ENCODE measurements at regions not wholly inside any gene's neighbourhood (a gene's known extent, or its start where the extent isn't known, plus 50 kb on each side); places are given as distances from the start of the nearest gene placed in this dataset.

DNA sequence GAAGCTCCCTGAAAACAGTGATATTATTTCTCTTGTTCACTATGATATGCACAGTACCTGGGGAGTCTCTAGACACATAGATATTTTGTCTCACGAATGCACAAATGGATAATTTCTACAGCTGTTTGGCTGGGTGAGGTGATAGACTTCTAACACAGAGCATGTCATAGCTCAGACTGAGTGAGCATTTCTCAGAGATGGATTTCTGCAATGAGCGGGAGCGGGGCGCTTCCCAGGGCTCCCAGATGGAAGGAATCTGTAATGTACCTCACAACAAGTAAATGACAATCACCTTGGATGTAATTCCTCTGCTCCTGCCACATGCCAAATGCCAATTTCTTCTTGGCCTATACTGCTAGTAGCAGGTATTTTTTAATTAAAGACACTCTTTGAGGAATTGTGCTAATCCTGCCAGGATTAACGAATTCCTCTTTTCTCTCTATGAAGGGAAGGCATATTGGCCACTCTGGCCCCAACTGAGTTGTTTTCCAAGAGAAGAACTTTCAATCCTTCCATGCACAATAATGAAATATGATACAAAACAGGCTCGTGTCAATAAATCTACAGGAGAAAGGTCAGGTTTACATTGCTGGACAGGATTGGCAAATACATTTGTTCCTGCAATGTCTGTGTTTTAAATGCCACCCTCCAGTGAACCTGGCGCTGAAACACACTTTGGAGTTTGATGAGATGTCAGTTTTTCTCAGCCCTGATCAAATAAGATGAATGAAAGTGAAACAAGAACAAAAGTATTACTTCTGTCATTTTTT is 185.3 kb downstream of the CBLN1 start:
- Histone ChIP-seq H3K27ac (no peak overlapping the region), H3K9me2 (replicated peaks; ENCODE audit: insufficient read depth) (no peaks in the 10 kb centered on the region), H4K20me1 (ENCODE audit: insufficient read depth, poor library complexity, severe bottlenecking) (no peaks in the 10 kb centered on the region), H3K79me2 (no peaks in the 10 kb centered on the region), H3K36me3 (replicated peaks; ENCODE audit: insufficient read depth, low read depth) (no peaks in the 10 kb centered on the region), H3K4me2 (no peak overlapping the region), H3K9me3 (ENCODE audit: low read depth) (no peaks in the 10 kb centered on the region), H3K27me3 (peaks cover 5% of the 10 kb centered on the region), H2AFZ (no peak overlapping the region), H3K4me1 (ENCODE audit: insufficient read depth) (no peaks in the 10 kb centered on the region), H3K4me3 (no peak overlapping the region)
- WGBS (ENCODE audit: low lambda C conversion rate, missing lambda C conversion rate) = 72% methylated on average over 7 of the region's 7 CpGs
- no peak for DNase-seq (ENCODE audit: low spot score)
- TF ChIP-seq EZH2phosphoT487 (IDR thresholded peaks at IDR 0.05; ENCODE audit: low read depth, severe bottlenecking, unreplicated experiment) = no peak
- TF ChIP-seq, protein P1, sequence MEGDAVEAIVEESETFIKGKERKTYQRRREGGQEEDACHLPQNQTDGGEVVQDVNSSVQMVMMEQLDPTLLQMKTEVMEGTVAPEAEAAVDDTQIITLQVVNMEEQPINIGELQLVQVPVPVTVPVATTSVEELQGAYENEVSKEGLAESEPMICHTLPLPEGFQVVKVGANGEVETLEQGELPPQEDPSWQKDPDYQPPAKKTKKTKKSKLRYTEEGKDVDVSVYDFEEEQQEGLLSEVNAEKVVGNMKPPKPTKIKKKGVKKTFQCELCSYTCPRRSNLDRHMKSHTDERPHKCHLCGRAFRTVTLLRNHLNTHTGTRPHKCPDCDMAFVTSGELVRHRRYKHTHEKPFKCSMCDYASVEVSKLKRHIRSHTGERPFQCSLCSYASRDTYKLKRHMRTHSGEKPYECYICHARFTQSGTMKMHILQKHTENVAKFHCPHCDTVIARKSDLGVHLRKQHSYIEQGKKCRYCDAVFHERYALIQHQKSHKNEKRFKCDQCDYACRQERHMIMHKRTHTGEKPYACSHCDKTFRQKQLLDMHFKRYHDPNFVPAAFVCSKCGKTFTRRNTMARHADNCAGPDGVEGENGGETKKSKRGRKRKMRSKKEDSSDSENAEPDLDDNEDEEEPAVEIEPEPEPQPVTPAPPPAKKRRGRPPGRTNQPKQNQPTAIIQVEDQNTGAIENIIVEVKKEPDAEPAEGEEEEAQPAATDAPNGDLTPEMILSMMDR (IDR thresholded peaks at IDR 0.05; ENCODE audit: poor library complexity) = no peak
- TF ChIP-seq EZH2 (IDR thresholded peaks at IDR 0.05; ENCODE audit: borderline replicate concordance) = no peak

DNA sequence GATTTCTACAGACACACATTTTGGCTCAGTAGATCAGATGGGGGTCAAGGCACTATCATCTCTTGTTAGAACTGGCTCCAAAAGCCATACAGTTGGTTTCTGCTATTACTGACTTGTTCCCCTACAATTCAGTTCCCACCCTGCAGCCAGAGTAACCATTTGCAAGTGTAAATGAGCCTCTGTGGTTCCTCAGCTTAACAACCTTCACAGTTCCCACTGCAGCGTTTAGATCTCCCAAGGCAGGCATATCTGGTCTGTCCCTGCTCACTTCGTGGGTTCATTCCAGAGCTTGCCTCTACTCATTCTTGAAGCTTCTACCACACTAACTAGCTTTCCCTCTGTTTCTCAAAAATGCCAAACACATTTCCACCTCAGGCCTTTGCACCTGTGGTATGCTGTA is 186.1 kb downstream of the CBLN1 start:
- no peak overlapping the region for H3K27ac ChIP-seq
- no peaks in the 10 kb centered on the region for H3K4me1 ChIP-seq (ENCODE audit: insufficient read depth)
- no peaks in the 10 kb centered on the region for H3K79me2 ChIP-seq
- H3K4me3 ChIP-seq = no peak overlapping the region
- no peak for DNase-seq (ENCODE audit: low spot score)
- H3K9me2 ChIP-seq (replicated peaks; ENCODE audit: insufficient read depth) = no peaks in the 10 kb centered on the region
- no peaks in the 10 kb centered on the region for H3K36me3 ChIP-seq (replicated peaks; ENCODE audit: insufficient read depth, low read depth)
- H2AFZ ChIP-seq = no peak overlapping the region
- H3K9me3 ChIP-seq (ENCODE audit: low read depth) = no peaks in the 10 kb centered on the region
- peaks cover 5% of the 10 kb centered on the region for H3K27me3 ChIP-seq
- no peaks in the 10 kb centered on the region for H4K20me1 ChIP-seq (ENCODE audit: insufficient read depth, poor library complexity, severe bottlenecking)
- no peak overlapping the region for H3K4me2 ChIP-seq
- TF ChIP-seq, protein P1 (IDR thresholded peaks at IDR 0.05; ENCODE audit: poor library complexity) = no peak
- TF ChIP-seq EZH2 (IDR thresholded peaks at IDR 0.05; ENCODE audit: borderline replicate concordance) (no peak), EZH2phosphoT487 (IDR thresholded peaks at IDR 0.05; ENCODE audit: low read depth, severe bottlenecking, unreplicated experiment) (no peak)
- 10% methylated on average over 2 of the region's 2 CpGs for WGBS (ENCODE audit: low lambda C conversion rate, missing lambda C conversion rate)

DNA sequence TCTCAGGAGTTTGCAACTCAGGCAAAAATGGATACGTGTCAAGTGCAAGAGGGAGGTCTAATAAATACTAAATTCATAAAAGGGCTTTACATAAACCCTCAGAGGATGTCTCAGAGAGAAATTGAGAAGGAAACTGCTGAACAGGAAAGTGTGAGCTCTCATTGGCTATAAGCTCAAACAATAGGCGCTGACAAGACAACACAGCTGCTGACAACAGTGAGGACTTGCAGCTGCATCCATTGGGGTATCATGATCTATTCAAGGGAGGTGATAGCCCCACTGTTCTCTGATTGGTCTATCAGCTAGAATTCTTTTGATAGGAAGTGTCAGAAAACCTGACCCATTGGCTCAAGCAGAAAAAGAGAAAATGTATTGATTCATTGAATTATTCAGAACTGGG is 187.2 kb downstream of the CBLN1 start:
- 75% methylated on average over 2 of the region's 2 CpGs for WGBS (ENCODE audit: low lambda C conversion rate, missing lambda C conversion rate)
- H3K9me2 ChIP-seq (replicated peaks; ENCODE audit: insufficient read depth) = no peaks in the 10 kb centered on the region
- no peak for DNase-seq (ENCODE audit: low spot score)
- no peak overlapping the region for H3K4me3 ChIP-seq
- H3K36me3 ChIP-seq (replicated peaks; ENCODE audit: insufficient read depth, low read depth) = no peaks in the 10 kb centered on the region
- no peak for TF ChIP-seq EZH2 (IDR thresholded peaks at IDR 0.05; ENCODE audit: borderline replicate concordance)
- no peak for TF ChIP-seq EZH2phosphoT487 (IDR thresholded peaks at IDR 0.05; ENCODE audit: low read depth, severe bottlenecking, unreplicated experiment)
- TF ChIP-seq, protein P1 (IDR thresholded peaks at IDR 0.05; ENCODE audit: poor library complexity) = no peak
- peaks cover 5% of the 10 kb centered on the region for H3K27me3 ChIP-seq
- no peak overlapping the region for H2AFZ ChIP-seq
- no peaks in the 10 kb centered on the region for H3K4me1 ChIP-seq (ENCODE audit: insufficient read depth)
- no peak overlapping the region for H3K27ac ChIP-seq
- no peaks in the 10 kb centered on the region for H4K20me1 ChIP-seq (ENCODE audit: insufficient read depth, poor library complexity, severe bottlenecking)
- no peaks in the 10 kb centered on the region for H3K9me3 ChIP-seq (ENCODE audit: low read depth)
- no peaks in the 10 kb centered on the region for H3K79me2 ChIP-seq
- no peak overlapping the region for H3K4me2 ChIP-seq

All from hepatocyte (in vitro differentiated cells).